Type B pancreatic cell (in vitro differentiated cells): ENCODE measurements at regions not wholly inside any gene's neighbourhood (a gene's known extent, or its start where the extent isn't known, plus 50 kb on each side); places are given as distances from the start of the nearest gene placed in this dataset.
"Not testable (repeated sequence)": the region's sequence is repeated elsewhere in the genome, so short reads cannot be mapped to it uniquely, and the experiment has no call there.

Source experiments
- DNase-seq: peaks from one replicate; pipeline ENCODE4 v3.0.0; 2021; ENCODE audit warnings: mixed read lengths; ENCODE audit not compliant: unreplicated experiment; ENCODE audit errors: extremely low spot score
- H3K27ac Mint-ChIP-seq: 2 replicates; pipeline ENCODE4 v1.8.0; 2021; ENCODE audit warnings: mild to moderate bottlenecking, mixed read lengths
- H3K27me3 Mint-ChIP-seq: 2 replicates; pipeline ENCODE4 v1.8.0; 2021; ENCODE audit warnings: mixed read lengths
- H3K36me3 Mint-ChIP-seq: 2 replicates; pipeline ENCODE4 v1.8.0; 2021; ENCODE audit warnings: mixed read lengths
- H3K4me1 Mint-ChIP-seq: one replicate; pipeline ENCODE4 v1.8.0; 2021; ENCODE audit warnings: mixed read lengths; ENCODE audit not compliant: unreplicated experiment
- H3K4me3 Mint-ChIP-seq: 2 replicates; pipeline ENCODE4 v1.8.0; 2021; ENCODE audit warnings: mild to moderate bottlenecking, mixed read lengths
- H3K9me3 Mint-ChIP-seq: 2 replicates; pipeline ENCODE4 v1.8.0; 2021; ENCODE audit warnings: mixed read lengths
- TF ChIP-seq, protein P1 (sequence below): fragments of 200-600 bp; sonication (generic); conservative IDR thresholded peaks from 2 replicates; pipeline ENCODE4 v1.5.0; 2021; ENCODE audit warnings: antibody characterized with exemption, mild to moderate bottlenecking

DNA sequence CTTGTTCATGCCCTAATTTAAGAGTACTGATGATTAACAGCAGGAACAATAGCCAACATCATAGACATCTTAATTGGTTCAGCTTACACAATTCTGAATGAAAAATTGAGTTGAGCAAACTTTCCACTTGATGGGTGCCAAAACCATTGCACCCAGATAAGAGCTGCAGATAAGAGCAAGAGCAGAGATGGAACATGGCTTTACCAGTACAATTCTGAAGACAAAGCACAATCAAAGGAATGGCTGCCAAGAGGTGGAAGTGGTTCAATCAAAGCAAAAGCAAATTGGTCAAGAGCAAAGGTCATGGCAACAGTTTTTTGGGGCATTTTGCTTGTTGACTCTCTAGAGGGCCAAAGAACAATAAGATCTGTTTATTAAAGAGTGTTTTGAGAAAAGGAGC lies 65.6 kb upstream of the ATP5MC3 start:
- H3K36me3 Mint-ChIP-seq = no peaks in the 10 kb centered on the region
- DNase-seq = no peak
- H3K27ac Mint-ChIP-seq = no peak overlapping the region
- no peaks in the 10 kb centered on the region for H3K4me1 Mint-ChIP-seq
- H3K4me3 Mint-ChIP-seq = no peak overlapping the region
- no peaks in the 10 kb centered on the region for H3K9me3 Mint-ChIP-seq
- TF ChIP-seq, protein P1, sequence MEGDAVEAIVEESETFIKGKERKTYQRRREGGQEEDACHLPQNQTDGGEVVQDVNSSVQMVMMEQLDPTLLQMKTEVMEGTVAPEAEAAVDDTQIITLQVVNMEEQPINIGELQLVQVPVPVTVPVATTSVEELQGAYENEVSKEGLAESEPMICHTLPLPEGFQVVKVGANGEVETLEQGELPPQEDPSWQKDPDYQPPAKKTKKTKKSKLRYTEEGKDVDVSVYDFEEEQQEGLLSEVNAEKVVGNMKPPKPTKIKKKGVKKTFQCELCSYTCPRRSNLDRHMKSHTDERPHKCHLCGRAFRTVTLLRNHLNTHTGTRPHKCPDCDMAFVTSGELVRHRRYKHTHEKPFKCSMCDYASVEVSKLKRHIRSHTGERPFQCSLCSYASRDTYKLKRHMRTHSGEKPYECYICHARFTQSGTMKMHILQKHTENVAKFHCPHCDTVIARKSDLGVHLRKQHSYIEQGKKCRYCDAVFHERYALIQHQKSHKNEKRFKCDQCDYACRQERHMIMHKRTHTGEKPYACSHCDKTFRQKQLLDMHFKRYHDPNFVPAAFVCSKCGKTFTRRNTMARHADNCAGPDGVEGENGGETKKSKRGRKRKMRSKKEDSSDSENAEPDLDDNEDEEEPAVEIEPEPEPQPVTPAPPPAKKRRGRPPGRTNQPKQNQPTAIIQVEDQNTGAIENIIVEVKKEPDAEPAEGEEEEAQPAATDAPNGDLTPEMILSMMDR = no peak
- peaks cover 24% of the 10 kb centered on the region for H3K27me3 Mint-ChIP-seq

DNA sequence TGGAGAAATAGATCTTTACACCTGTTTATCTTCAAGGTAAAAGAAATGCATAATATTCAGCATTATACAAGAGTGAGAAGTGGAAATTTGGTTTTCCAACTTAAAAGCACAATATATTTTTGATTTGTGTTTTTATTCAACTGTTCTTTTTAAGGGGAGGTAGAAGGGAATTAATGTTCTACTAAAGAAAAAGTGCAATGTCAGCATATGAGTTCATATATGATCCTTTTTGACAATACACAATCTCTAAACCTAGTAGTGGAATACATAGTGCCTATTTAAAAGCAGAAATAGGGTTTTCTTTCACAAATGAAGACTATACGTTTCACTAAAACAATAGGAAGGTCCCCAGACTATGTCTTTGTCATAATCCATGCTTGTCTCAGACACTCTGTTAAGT lies 63.2 kb upstream of the ATP5MC3 start:
- DNase-seq = no peak
- Mint-ChIP-seq H3K4me1 (no peaks in the 10 kb centered on the region), H3K9me3 (no peaks in the 10 kb centered on the region), H3K27ac (no peak overlapping the region), H3K27me3 (peaks cover 29% of the 10 kb centered on the region), H3K4me3 (no peak overlapping the region), H3K36me3 (no peaks in the 10 kb centered on the region)
- TF ChIP-seq, protein P1 = no peak

DNA sequence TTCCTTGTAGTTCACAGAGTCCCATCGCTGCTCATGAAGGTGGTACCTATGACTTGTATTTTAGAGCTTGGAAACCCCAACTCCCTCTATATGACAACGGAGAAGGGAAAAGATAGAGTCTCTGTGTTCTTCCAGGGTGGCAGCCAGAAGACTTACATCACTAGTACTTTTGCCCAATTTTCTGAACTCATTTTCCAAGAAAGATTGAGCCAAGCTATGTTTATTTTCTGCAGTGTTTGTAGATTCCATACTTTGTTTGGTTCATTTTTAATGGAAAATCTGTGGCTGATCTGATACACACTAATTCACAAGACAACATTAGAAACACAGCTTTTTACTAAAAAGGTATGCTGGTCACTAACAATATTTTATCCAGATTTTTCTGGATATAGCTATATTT lies 60.2 kb upstream of the ATP5MC3 start:
- no peak overlapping the region for H3K27ac Mint-ChIP-seq
- no peak for DNase-seq
- H3K4me3 Mint-ChIP-seq = no peak overlapping the region
- H3K36me3 Mint-ChIP-seq = no peaks in the 10 kb centered on the region
- H3K4me1 Mint-ChIP-seq = no peaks in the 10 kb centered on the region
- TF ChIP-seq, protein P1 = no peak
- H3K27me3 Mint-ChIP-seq = peaks cover 22% of the 10 kb centered on the region
- H3K9me3 Mint-ChIP-seq = no peaks in the 10 kb centered on the region

DNA sequence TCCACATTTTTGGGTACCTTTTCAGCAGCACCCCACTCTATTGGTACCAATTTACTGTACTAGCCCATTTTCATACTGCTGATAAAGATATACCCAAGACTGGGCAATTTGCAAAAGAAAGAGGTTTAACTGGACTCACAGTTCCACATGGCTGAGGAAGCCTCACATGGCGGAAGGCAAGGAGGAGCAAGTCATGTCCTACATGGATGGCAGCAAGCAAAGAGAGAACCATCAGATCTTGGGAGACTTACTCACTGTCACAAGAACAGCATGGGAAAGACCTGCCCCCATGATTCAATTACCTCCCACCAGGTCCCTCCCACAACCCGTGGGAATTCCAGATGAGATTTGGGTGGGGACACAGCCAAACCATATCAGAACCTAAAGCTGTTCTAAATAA lies 58.5 kb upstream of the ATP5MC3 start:
- H3K4me3 Mint-ChIP-seq = not testable (repeated sequence)
- peaks cover 22% of the 10 kb centered on the region for H3K27me3 Mint-ChIP-seq

DNA sequence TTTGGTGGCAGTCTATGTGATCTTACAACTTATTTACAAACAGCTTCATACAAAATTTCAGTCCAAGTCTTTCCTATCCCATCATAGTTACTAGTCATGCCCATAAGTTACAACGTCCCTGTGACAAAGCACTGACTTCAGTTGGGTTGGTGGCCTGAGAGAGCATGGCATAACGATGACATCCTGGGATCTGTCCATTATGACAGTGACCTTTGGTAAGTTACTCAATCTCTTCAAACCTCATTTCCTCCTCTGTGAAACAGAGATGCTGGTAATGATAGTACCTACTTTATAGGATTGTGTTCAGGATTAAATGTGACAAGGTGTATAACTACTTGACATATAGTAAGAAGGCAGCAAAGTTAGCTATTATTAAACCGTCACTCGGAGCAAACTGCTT lies 55.4 kb upstream of the ATP5MC3 start:
- no peak for DNase-seq
- Mint-ChIP-seq H3K4me3 (no peak overlapping the region), H3K27ac (no peak overlapping the region), H3K27me3 (peaks cover 14% of the 10 kb centered on the region), H3K36me3 (no peaks in the 10 kb centered on the region), H3K4me1 (peaks cover 10% of the 10 kb centered on the region), H3K9me3 (no peaks in the 10 kb centered on the region)
- TF ChIP-seq, protein P1 = no peak

More for the DNA sequence above, 58.5 kb upstream of the ATP5MC3 start:
- not testable (repeated sequence) for DNase-seq, H3K36me3 Mint-ChIP-seq, H3K4me1 Mint-ChIP-seq, H3K27ac Mint-ChIP-seq, H3K9me3 Mint-ChIP-seq

DNA sequence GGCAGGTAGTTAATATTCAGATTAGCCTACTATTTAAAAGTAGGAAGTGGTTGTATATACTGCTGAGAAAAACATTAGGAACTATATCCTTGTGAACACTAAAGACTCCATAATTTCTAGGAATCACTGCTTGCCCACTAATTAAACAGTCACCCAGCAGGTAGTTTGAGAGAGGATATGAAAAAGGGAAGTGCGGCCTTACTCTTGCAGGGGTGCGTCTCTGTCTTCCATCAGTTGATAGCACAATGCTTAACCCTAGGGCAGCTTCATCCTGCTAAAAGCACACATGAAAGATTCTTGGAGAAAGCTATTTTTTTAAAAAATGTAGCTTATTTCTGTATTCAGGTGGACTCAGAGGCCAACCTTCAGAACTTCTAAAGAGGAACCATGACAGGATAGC lies 53.1 kb upstream of the ATP5MC3 start:
- no peaks in the 10 kb centered on the region for H3K36me3 Mint-ChIP-seq
- peaks cover 10% of the 10 kb centered on the region for H3K4me1 Mint-ChIP-seq
- H3K4me3 Mint-ChIP-seq = no peak overlapping the region
- no peak overlapping the region for H3K27ac Mint-ChIP-seq
- no peak for DNase-seq
- no peaks in the 10 kb centered on the region for H3K9me3 Mint-ChIP-seq
- TF ChIP-seq, protein P1 = no peak
- peaks cover 10% of the 10 kb centered on the region for H3K27me3 Mint-ChIP-seq
